Calu3 (cell line): ENCODE measurements at regions not wholly inside any gene's neighbourhood (a gene's known extent, or its start where the extent isn't known, plus 50 kb on each side); places are given as distances from the start of the nearest gene placed in this dataset.

Experiments used
- BruUV-seq: library from RNA; stranded (reverse); fragments of 400-500 nt; replicated peaks from 2 replicates; lab custom pipeline; 2021; lab: Mats Ljungman, UMichigan
- CTCF ChIA-PET: fragments of 300-600 bp; sonication (Branson Sonifier 250); formaldehyde crosslinking; loops from one replicate; lab custom pipeline; 2022; ENCODE audit warnings: antibody characterized with exemption; lab: Charles Lee
- DNase-seq: peaks from one replicate; pipeline ENCODE4 v3.0.0; 2022
- H3K27ac Mint-ChIP-seq: one replicate; pipeline ENCODE4 v1.8.0; 2022; ENCODE audit warnings: mixed read lengths; ENCODE audit not compliant: unreplicated experiment
- H3K27me3 Mint-ChIP-seq: one replicate; pipeline ENCODE4 v1.8.0; 2022; ENCODE audit warnings: mixed read lengths; ENCODE audit not compliant: unreplicated experiment
- H3K36me3 Mint-ChIP-seq: one replicate; pipeline ENCODE4 v1.8.0; 2022; ENCODE audit warnings: mild to moderate bottlenecking, moderate library complexity, mixed read lengths; ENCODE audit not compliant: insufficient read depth, unreplicated experiment
- H3K4me1 Mint-ChIP-seq: one replicate; pipeline ENCODE4 v1.8.0; 2022; ENCODE audit warnings: mild to moderate bottlenecking, low read depth, mixed read lengths; ENCODE audit not compliant: unreplicated experiment
- H3K4me3 Mint-ChIP-seq: one replicate; pipeline ENCODE4 v1.8.0; 2022; ENCODE audit warnings: mild to moderate bottlenecking, low read depth, moderate library complexity, mixed read lengths; ENCODE audit not compliant: unreplicated experiment
- H3K9me3 Mint-ChIP-seq: one replicate; pipeline ENCODE4 v1.8.0; 2022; ENCODE audit warnings: low read depth, mixed read lengths; ENCODE audit not compliant: unreplicated experiment
- intact Hi-C: fragments of 100-400 bp; cut with micrococcal nuclease; formaldehyde crosslinking; loops from one replicate; pipeline ENCODE4 v1.10.0; 2022; ENCODE audit not compliant: unreplicated experiment
- TF ChIP-seq, protein P1 (sequence below): fragments of 200-600 bp; IDR thresholded peaks from one replicate; pipeline ENCODE4 v1.8.0; 2022; ENCODE audit warnings: antibody characterized with exemption; ENCODE audit not compliant: unreplicated experiment

GRCh38 chr16:11430601-11431317 lies 85.5 kb downstream of the RMI2 start:
- no peaks in the 10 kb centered on the region for H3K27me3 Mint-ChIP-seq
- no peaks in the 10 kb centered on the region for H3K9me3 Mint-ChIP-seq
- CTCF ChIA-PET = interaction anchor here (0.6 kb wide), 1 partner anchor 65 kb away, joined by 4 read pairs; no protein-coding TSS in a partner anchor
- BruUV-seq = no TSS peak
- no peak overlapping the region for H3K4me3 Mint-ChIP-seq
- TF ChIP-seq, protein P1, sequence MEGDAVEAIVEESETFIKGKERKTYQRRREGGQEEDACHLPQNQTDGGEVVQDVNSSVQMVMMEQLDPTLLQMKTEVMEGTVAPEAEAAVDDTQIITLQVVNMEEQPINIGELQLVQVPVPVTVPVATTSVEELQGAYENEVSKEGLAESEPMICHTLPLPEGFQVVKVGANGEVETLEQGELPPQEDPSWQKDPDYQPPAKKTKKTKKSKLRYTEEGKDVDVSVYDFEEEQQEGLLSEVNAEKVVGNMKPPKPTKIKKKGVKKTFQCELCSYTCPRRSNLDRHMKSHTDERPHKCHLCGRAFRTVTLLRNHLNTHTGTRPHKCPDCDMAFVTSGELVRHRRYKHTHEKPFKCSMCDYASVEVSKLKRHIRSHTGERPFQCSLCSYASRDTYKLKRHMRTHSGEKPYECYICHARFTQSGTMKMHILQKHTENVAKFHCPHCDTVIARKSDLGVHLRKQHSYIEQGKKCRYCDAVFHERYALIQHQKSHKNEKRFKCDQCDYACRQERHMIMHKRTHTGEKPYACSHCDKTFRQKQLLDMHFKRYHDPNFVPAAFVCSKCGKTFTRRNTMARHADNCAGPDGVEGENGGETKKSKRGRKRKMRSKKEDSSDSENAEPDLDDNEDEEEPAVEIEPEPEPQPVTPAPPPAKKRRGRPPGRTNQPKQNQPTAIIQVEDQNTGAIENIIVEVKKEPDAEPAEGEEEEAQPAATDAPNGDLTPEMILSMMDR = no peak
- no peak overlapping the region for H3K27ac Mint-ChIP-seq
- H3K36me3 Mint-ChIP-seq = peaks cover 7% of the 10 kb centered on the region
- DNase-seq = no peak
- intact Hi-C loops = no loop called here
- H3K4me1 Mint-ChIP-seq = peaks cover 26% of the 10 kb centered on the region

DNA sequence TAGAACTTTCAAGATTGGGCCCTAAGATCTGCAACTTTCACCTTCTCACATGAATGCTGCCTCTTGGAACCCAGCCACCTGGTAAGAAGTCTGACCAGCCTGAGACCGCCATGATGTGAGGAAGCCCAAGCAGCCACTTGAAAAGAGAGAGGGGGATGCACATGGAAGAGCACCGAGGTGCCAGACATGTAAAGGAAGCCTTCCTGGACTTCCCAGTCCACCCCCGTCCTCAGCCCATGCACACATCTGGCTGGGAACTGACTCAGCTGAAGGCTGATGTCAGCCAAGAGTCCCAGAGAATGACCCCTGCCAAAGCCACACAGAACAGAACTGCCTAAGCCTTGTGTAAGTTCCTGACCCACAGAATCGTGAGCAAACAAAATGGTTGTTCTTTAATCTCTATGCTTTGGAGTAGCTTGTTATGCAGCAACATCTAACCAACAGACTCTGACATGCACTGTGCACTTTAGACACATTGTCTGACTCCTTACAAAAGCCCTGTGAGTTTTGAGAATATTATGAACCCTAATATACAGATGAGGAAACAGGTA lies 86.7 kb downstream of the RMI2 start:
- Mint-ChIP-seq H3K4me3 (no peak overlapping the region), H3K4me1 (peaks cover 26% of the 10 kb centered on the region), H3K27ac (no peak overlapping the region), H3K27me3 (no peaks in the 10 kb centered on the region), H3K9me3 (no peaks in the 10 kb centered on the region), H3K36me3 (peaks cover 7% of the 10 kb centered on the region)
- no peak for DNase-seq
- CTCF ChIA-PET = no interaction called here
- no TSS peak for BruUV-seq
- intact Hi-C loops = no loop called here
- TF ChIP-seq, protein P1 = no peak

GRCh38 chr16:11432856-11433395 lies 87.7 kb downstream of the RMI2 start:
- Mint-ChIP-seq H3K36me3 (peaks cover 7% of the 10 kb centered on the region), H3K9me3 (no peaks in the 10 kb centered on the region), H3K4me1 (peaks cover 22% of the 10 kb centered on the region), H3K4me3 (no peak overlapping the region), H3K27me3 (no peaks in the 10 kb centered on the region), H3K27ac (no peak overlapping the region)
- TF ChIP-seq, protein P1 = no peak
- no TSS peak for BruUV-seq
- CTCF ChIA-PET = no interaction called here
- intact Hi-C loops = no loop called here
- DNase-seq = no peak

DNA sequence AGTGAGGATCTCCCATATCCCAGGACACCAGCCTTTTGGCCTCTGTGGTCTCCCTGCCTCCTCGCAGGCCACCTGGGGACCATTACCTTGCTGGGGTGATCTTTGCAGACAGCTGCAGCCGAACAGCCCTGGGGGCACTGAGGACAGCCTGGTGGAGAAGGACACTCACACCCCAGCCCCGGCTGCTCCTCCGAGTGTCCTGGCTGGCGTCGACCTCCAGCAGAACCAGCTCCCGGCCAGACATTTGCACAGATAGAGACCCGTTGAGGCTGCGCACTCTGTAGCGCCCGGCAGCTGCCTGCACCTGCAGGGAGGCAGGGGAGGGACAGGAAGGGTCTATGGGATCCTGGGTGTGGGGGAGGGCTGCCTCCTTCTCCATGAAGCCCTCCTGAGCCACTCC lies 90.3 kb downstream of the RMI2 start:
- BruUV-seq = no TSS peak
- CTCF ChIA-PET = interaction anchor here (0.6 kb wide), 1 partner anchor 120 kb away, joined by 5 read pairs; no protein-coding TSS in a partner anchor

More for the DNA sequence above, 90.3 kb downstream of the RMI2 start:
- TF ChIP-seq, protein P1 = no peak
- Mint-ChIP-seq H3K27me3 (no peaks in the 10 kb centered on the region), H3K9me3 (no peaks in the 10 kb centered on the region), H3K27ac (no peak overlapping the region), H3K4me1 (no peaks in the 10 kb centered on the region), H3K36me3 (no peaks in the 10 kb centered on the region), H3K4me3 (no peak overlapping the region)
- DNase-seq = no peak
- intact Hi-C loops = no loop called here
